ENCODE measurements at regions not wholly inside any gene's neighbourhood (a gene's known extent, or its start where the extent isn't known, plus 50 kb on each side); places are given as distances from the start of the nearest gene placed in this dataset.

GRCh38 chrX:39576041-39576872 lies 521.5 kb downstream of the BCOR start:
- DNase-seq (ENCODE audit: extremely low read depth, low read depth) = no peak

DNA sequence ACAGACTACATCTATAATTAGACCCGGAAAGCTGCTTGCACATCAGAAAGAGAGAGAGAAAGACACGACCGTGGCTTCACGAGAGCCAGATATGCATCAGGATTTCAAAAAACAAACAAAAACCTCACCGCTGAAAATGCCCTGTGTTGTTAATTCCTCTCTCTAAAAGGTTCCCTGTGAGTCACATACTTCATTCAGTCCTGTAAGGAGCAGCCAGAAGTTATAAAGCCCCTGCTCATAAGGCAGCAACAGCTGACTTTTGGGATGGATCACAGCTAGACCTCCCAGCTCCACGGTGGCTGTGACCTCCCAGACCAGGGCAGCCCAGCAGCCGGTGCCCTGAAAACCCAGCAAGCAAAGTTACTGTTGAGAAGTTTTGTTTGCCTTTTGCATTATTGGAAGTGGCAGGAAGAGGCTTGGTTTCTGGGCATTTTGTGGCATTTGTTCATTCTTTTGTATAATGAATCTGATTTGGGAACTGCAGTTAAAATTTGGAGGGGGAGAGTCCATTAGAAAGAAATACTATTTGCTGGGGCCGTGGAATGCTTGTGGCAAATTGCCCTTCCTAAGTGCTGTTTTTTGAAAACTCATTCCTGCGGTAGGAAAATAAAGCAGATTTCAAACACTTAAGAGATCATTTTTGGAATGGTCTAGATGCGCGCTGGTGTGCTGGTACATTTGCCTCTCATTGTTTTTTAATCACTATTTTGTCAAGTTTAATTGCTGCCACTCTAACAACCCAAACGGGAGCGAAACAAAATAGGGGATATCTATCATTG lies 520.4 kb downstream of the BCOR start:
- DNase-seq (ENCODE audit: extremely low read depth, low read depth) = no peak

- no peak for DNase-seq (ENCODE audit: extremely low read depth, low read depth)
These were observed 519.5 kb downstream of the BCOR start for GRCh38 chrX:39577985-39578869.

GRCh38 chrX:39580043-39580442 lies 517.7 kb downstream of the BCOR start:
- no peak for DNase-seq (ENCODE audit: extremely low read depth, low read depth)

GRCh38 chrX:39581411-39581810 lies 516.3 kb downstream of the BCOR start:
- DNase-seq (ENCODE audit: extremely low read depth, low read depth) = no peak

GRCh38 chrX:39582091-39582490 lies 515.7 kb downstream of the BCOR start:
- DNase-seq (ENCODE audit: extremely low read depth, low read depth) = no peak

DNA sequence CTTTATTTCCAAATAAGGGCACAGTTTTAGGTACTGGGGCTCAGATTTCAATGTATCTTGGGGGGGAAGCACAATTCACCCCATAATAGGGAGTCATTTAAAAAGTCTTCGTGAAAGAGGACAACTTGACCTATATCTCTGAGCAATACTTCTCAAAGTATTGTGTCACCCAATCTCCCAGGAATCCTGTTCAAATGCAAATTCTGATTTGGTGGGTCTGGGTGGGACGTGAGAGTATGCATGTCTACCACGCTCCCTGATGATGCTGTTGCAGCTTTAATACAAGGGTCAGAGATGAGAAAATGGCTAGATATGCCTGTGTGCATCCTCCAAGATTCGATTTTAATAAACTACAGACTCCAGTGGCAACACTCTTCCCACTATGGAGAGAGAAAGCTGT lies 514.8 kb downstream of the BCOR start:
- DNase-seq (ENCODE audit: extremely low read depth, low read depth) = no peak

- no peak for DNase-seq (ENCODE audit: extremely low read depth, low read depth)
These were observed 511.9 kb downstream of the BCOR start for GRCh38 chrX:39585808-39586207.

DNA sequence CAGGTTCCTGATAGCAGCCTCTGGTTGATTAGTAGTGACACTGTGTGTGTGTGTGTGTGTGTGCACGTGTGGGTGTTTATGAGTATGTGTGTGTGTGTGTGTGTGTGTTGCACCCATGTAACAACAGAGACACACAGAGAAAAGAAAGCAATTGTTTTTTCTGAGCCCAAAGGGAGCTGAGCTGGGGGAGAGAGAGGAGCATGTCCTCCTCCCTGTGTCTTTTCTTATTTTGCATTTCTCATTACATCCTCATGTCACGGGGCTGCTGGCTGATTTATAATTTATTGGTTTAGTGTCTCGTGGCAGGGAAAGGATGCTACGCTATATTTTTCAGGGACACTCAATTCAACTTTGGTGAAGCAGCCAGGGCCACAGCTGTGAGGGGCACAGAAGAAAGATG lies 511.4 kb downstream of the BCOR start:
- no peak for DNase-seq (ENCODE audit: extremely low read depth, low read depth)

GRCh38 chrX:39591099-39591498 lies 506.7 kb downstream of the BCOR start:
- no peak for DNase-seq (ENCODE audit: extremely low read depth, low read depth)

DNA sequence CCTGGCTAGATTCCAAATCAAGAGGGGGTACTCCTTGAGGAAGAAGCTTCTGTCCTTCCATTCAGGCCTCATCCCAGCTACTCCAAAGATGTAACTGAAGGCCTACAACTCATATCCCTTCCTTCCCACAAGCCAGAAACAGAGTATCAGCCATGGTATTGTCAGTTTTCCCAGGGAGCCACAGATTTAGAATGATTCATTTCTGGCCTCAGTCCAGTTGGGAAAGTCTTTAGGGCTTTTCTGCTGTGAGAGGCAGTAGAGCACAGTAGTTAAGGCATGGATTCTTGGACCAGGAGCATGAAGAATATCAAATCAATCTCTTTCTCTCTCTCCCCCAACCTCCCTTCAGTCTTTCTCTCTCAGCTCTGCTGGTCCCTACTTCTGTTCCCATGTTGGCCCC lies 505.0 kb downstream of the BCOR start:
- no peak for DNase-seq (ENCODE audit: extremely low read depth, low read depth)

DNA sequence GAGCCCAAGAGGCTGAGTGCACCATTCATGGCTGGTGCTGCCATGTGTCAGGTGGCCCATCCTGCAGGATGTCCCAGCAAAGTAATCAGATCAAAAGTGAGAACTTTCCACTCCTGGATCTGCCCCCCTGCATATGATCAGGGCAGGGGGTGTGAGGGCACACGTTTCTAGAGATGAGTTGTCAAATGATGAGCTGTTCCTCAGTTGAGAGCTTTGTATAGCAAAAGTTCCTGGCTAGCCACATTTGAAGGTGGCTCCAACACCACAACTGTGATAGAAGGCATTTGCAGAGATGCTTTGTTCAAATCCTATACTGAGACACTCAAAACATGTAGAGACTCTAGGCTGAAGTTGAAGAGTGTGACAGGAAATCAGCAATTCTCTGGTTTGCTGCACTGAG lies 501.8 kb downstream of the BCOR start:
- no peak for DNase-seq (ENCODE audit: extremely low read depth, low read depth)

DNA sequence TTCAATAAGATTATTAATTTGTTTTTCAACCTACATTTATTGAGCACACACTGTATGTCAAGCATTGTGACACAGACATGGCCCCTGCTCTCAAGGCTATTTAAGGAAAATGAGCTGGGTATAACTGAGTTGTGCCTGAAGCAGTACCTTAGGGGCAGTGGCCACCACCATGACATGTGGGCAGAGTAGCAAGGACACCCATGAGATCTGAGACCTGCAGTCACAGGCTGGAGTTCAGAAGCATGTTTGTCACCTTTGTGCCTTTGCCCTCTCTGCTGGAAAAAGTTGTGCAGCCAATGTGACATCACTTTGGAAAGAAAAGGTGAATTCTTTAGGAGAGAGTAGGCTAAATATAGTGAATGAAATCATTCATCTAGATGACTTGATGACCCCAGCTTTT lies 501.3 kb downstream of the BCOR start:
- no peak for DNase-seq (ENCODE audit: extremely low read depth, low read depth)

DNA sequence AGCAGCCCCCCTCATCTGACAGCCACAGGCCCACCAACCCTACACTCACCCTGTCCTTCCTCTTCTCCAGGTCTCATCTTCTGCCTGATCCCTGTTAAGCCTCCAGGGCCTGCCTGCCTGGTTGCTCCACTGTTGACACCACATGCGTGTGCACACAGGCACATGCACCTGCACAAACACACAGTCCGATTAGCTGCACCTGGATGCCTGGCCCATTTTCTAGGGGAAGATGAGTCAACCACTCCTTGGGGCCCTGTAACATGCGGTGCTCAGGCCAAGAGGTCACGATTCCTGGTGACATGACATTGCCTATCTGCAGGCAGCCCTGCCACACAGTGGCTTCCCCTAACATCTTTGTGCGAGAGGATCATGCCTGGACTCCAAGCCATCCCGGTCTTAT lies 498.4 kb downstream of the BCOR start:
- DNase-seq (ENCODE audit: extremely low read depth, low read depth) = no peak

- DNase-seq (ENCODE audit: extremely low read depth, low read depth) = no peak
These were observed 497.5 kb downstream of the BCOR start for GRCh38 chrX:39600222-39600621.

DNA sequence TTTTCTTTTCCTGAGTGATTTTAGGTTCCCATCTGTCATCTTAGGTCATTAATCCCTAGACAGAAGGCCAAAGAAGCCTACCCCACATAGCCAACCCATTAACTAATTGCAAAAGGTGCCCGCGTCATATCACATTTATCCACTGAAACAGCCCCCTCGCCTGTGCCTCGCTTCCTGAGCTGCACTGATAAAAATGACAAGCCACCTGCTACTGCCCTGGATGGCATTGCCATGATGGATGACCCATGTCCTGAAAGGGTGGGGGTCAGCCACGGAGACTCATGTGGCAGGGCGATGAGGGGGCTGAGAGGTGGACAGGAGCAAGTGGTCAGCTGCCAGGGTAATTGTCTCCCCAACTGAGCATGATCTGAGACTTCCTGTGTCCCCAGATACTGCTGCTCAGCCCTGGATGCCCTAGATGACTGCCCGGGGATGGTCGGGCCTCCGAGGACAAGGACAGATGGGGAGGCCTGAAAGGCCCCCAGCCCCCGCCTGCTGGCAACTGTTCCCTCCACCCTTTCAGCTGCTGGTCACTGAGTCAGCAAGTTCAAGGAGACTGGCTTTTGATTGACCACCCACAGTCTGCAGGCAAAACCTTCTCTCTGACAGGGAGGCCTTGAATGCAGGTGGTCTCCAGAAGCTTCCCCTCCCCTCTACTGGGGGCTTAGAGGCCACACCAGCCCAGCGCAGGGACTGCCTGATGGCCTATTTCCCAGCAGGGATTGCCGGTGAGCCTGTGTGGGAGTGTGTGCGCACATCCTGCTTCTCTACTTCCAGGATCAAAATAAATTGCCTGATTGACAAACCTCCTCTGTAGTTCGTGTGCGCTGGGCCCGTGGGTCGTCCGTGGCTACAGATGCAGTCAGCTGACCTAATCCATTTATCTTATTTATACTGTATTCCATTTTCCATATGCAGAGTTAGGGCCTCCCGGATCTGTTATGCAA lies 496.3 kb downstream of the BCOR start:
- DNase-seq (ENCODE audit: extremely low read depth, low read depth) = no peak

- no peak for DNase-seq (ENCODE audit: extremely low read depth, low read depth)
These were observed 495.6 kb downstream of the BCOR start for GRCh38 chrX:39602195-39602594.

DNA sequence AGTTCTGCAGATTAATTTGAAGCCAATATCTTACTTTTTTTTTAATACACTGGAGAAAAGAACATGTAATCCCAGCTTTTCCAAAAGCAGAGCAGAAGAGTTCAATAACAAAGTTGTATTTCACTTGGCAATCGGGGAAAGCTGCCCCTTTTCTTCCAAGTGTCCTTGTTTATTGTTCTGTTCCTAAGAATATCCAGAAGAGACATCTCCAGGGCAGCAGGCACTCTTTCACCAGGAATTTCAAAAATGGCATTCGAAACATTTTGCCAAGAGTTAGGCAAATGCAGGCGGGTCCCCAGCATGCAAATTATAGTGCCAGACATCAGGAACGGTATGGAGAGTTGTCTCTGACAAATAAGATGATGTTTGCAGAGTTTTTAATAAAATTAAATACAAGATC lies 494.5 kb downstream of the BCOR start:
- DNase-seq (ENCODE audit: extremely low read depth, low read depth) = no peak

GRCh38 chrX:39605183-39605582 lies 492.6 kb downstream of the BCOR start:
- no peak for DNase-seq (ENCODE audit: extremely low read depth, low read depth)

GRCh38 chrX:39605866-39606265 lies 491.9 kb downstream of the BCOR start:
- no peak for DNase-seq (ENCODE audit: extremely low read depth, low read depth)

Measured in NCI-H460 (cell line).